HepG2 (cell line): ENCODE measurements at regions not wholly inside any gene's neighbourhood (a gene's known extent, or its start where the extent isn't known, plus 50 kb on each side); places are given as distances from the start of the nearest gene placed in this dataset.

Source experiments
- ATRX ChIP-seq: sonication (generic); formaldehyde crosslinking; IDR thresholded peaks from 2 replicates; pipeline ENCODE4 v1.4.0; 2020; ENCODE audit warnings: missing genetic modification reagents, borderline replicate concordance
- BRF2 ChIP-seq: sonication (generic); formaldehyde crosslinking; IDR thresholded peaks from 2 replicates; pipeline ENCODE4 v1.8.1; 2022; ENCODE audit warnings: mild to moderate bottlenecking, missing genetic modification reagents
- ELK4 ChIP-seq: sonication (generic); formaldehyde crosslinking; IDR thresholded peaks from 2 replicates; pipeline ENCODE4 v1.9.0; 2021; ENCODE audit warnings: missing genetic modification reagents, borderline replicate concordance
- EP300 ChIP-seq, 3 experiments: sonication (generic) in 1 of 3; formaldehyde crosslinking in 1 of 3; IDR thresholded peaks; 2 replicates each; pipeline versions ENCODE4 v1.5.1 to v1.6.1; 2011 to 2020; ENCODE audit warnings: low read depth in 2 of 3, low read length in 2 of 3, borderline replicate concordance in 1 of 3, improper control_type of control experiment in 1 of 3, mild to moderate bottlenecking in 1 of 3, missing genetic modification reagents in 1 of 3, moderate library complexity in 1 of 3
- FOSL1 ChIP-seq: sonication (generic); formaldehyde crosslinking; IDR thresholded peaks from 2 replicates; pipeline ENCODE4 v1.9.0; 2021; ENCODE audit warnings: missing genetic modification reagents, borderline replicate concordance
- HIC2 ChIP-seq: sonication (generic); formaldehyde crosslinking; IDR thresholded peaks from 2 replicates; pipeline ENCODE4 v1.9.0; 2022; ENCODE audit warnings: low read depth, missing genetic modification reagents
- MED1 ChIP-seq: sonication (generic); formaldehyde crosslinking; IDR thresholded peaks from 2 replicates; pipeline ENCODE4 v1.4.0; 2020; ENCODE audit warnings: missing genetic modification reagents
- NR2F2 ChIP-seq: IDR thresholded peaks from 2 replicates; pipeline ENCODE4 v1.6.1; 2012; ENCODE audit warnings: low read depth, inconsistent platforms, borderline replicate concordance
- PAXIP1 ChIP-seq: sonication (generic); formaldehyde crosslinking; conservative IDR thresholded peaks from 2 replicates; pipeline ENCODE4 v1.4.0; 2020; ENCODE audit warnings: mild to moderate bottlenecking, missing genetic modification reagents, moderate library complexity
- SMARCC2 ChIP-seq: fragments of 450-650 bp; IDR thresholded peaks from 2 replicates; pipeline ENCODE4 v1.6.1; 2017; ENCODE audit warnings: antibody characterized with exemption, mild to moderate bottlenecking
- SP5 ChIP-seq: IDR thresholded peaks from 2 replicates; pipeline ENCODE4 v1.6.1; 2016; ENCODE audit warnings: low read depth, borderline replicate concordance
- TBX3 ChIP-seq: fragments of 450-650 bp; IDR thresholded peaks from 2 replicates; pipeline ENCODE4 v1.6.1; 2017; ENCODE audit warnings: antibody characterized with exemption, mild to moderate bottlenecking, inconsistent platforms, borderline replicate concordance
- THAP11 ChIP-seq: IDR thresholded peaks from 2 replicates; pipeline ENCODE4 v1.6.1; 2016; ENCODE audit warnings: missing biosample characterization, missing genetic modification reagents
- THRA ChIP-seq: sonication (generic); formaldehyde crosslinking; IDR thresholded peaks from 2 replicates; pipeline ENCODE4 v1.4.0; 2020; ENCODE audit warnings: missing genetic modification reagents, borderline replicate concordance
- ZBTB14 ChIP-seq: sonication (generic); formaldehyde crosslinking; IDR thresholded peaks from 2 replicates; pipeline ENCODE4 v1.4.0; 2020; ENCODE audit warnings: missing genetic modification reagents
- ZNF20 ChIP-seq: sonication (generic); formaldehyde crosslinking; IDR thresholded peaks from 2 replicates; pipeline ENCODE4 v1.4.0; 2020; ENCODE audit warnings: mild to moderate bottlenecking, moderate library complexity, missing genetic modification reagents
- ZNF335 ChIP-seq: sonication (generic); formaldehyde crosslinking; IDR thresholded peaks from 2 replicates; pipeline ENCODE4 v1.4.0; 2020; ENCODE audit warnings: missing genetic modification reagents
- ZNF720 ChIP-seq: sonication (generic); formaldehyde crosslinking; IDR thresholded peaks from 2 replicates; pipeline ENCODE4 v1.4.0; 2020; ENCODE audit warnings: missing genetic modification reagents
- ZNF780A ChIP-seq: sonication (generic); formaldehyde crosslinking; IDR thresholded peaks from 2 replicates; pipeline ENCODE4 v1.8.0; 2022; ENCODE audit warnings: mild to moderate bottlenecking, missing genetic modification reagents, moderate library complexity

GRCh38 chr3:43178891-43179366 is 73.0 kb upstream of the POMGNT2 start (continued):
- peak; percentile 56; the same call in 1 of the 2 replicates for TF ChIP-seq THRA (CRISPR knock-in tag)
- TF ChIP-seq BRF2, result no peak
- no peak for TF ChIP-seq ZNF780A (CRISPR knock-in tag)
- peak; percentile 85 for TF ChIP-seq FOSL1 (CRISPR knock-in tag)
- no peak for TF ChIP-seq ZNF720
- TF ChIP-seq ELK4 (CRISPR knock-in tag), result no peak
- no peak for TF ChIP-seq ZBTB14 (CRISPR knock-in tag)
- TF ChIP-seq ZNF20 (CRISPR knock-in tag), result no peak
- no peak for TF ChIP-seq SMARCC2
- peak; percentile 72 for TF ChIP-seq THAP11 (CRISPR knock-in tag)
- TF ChIP-seq ATRX (CRISPR knock-in tag), result no peak
- peak; percentile 53; the same call in 1 of the 2 replicates for TF ChIP-seq NR2F2
- TF ChIP-seq MED1, result peak; percentile 92
- no peak for TF ChIP-seq SP5 (CRISPR knock-in tag)
- TF ChIP-seq ZNF335, result 0 out of 2 replicates have a peak, but pooled peaks have one; percentile 45
- TF ChIP-seq TBX3, result peak; percentile 36; the same call in 1 of the 2 replicates
- TF ChIP-seq PAXIP1 (CRISPR knock-in tag), result peak; percentile 75
- peak; percentile 58; the same call in 1 of the 2 replicates for TF ChIP-seq HIC2
- peak; percentile 14 to 78; a peak in 2 of 4 replicates for TF ChIP-seq EP300 (IDR thresholded peaks at IDR 0.05; ENCODE audit: low read depth in 2 of 2, low read length in 2 of 2)
- peak; percentile 60; the same call in 1 of the 2 replicates for TF ChIP-seq EP300 (CRISPR knock-in tag; IDR thresholded peaks at IDR 0.05; ENCODE audit: borderline replicate concordance)
